Panc1 (cell line): ENCODE measurements at regions not wholly inside any gene's neighbourhood (a gene's known extent, or its start where the extent isn't known, plus 50 kb on each side); places are given as distances from the start of the nearest gene placed in this dataset.

Experiments used
- CTCF ChIP-seq: fragments of 450-650 bp; IDR thresholded peaks from 2 replicates; pipeline ENCODE4 v1.5.1; 2017; ENCODE audit warnings: mild to moderate bottlenecking
- POLR2AphosphoS5 ChIP-seq: IDR thresholded peaks from 2 replicates; pipeline ENCODE4 v1.6.1; 2012; ENCODE audit warnings: mild to moderate bottlenecking, low read depth, low read length, moderate library complexity
- TF ChIP-seq, protein P1 (sequence below), 2 experiments: IDR thresholded peaks; 2 replicates each; pipeline ENCODE4 v1.6.1; 2011 to 2012; ENCODE audit warnings: low read depth in 2 of 2, control low read depth in 1 of 2, low read length in 1 of 2, mild to moderate bottlenecking in 1 of 2, moderate library complexity in 1 of 2; ENCODE audit not compliant: insufficient read depth in 1 of 2

GRCh38 chr6:170076466-170077165, 214.3 kb downstream of the DLL1 start:
- TF ChIP-seq CTCF, result no peak
- TF ChIP-seq, protein P1, sequence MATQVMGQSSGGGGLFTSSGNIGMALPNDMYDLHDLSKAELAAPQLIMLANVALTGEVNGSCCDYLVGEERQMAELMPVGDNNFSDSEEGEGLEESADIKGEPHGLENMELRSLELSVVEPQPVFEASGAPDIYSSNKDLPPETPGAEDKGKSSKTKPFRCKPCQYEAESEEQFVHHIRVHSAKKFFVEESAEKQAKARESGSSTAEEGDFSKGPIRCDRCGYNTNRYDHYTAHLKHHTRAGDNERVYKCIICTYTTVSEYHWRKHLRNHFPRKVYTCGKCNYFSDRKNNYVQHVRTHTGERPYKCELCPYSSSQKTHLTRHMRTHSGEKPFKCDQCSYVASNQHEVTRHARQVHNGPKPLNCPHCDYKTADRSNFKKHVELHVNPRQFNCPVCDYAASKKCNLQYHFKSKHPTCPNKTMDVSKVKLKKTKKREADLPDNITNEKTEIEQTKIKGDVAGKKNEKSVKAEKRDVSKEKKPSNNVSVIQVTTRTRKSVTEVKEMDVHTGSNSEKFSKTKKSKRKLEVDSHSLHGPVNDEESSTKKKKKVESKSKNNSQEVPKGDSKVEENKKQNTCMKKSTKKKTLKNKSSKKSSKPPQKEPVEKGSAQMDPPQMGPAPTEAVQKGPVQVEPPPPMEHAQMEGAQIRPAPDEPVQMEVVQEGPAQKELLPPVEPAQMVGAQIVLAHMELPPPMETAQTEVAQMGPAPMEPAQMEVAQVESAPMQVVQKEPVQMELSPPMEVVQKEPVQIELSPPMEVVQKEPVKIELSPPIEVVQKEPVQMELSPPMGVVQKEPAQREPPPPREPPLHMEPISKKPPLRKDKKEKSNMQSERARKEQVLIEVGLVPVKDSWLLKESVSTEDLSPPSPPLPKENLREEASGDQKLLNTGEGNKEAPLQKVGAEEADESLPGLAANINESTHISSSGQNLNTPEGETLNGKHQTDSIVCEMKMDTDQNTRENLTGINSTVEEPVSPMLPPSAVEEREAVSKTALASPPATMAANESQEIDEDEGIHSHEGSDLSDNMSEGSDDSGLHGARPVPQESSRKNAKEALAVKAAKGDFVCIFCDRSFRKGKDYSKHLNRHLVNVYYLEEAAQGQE (IDR thresholded peaks at IDR 0.05; ENCODE audit: insufficient read depth in 1 of 2, low read depth in 2 of 2, low read length in 1 of 2), result no peak
- TF ChIP-seq POLR2AphosphoS5, result no peak
